ENCODE measurements at regions not wholly inside any gene's neighbourhood (a gene's known extent, or its start where the extent isn't known, plus 50 kb on each side); places are given as distances from the start of the nearest gene placed in this dataset.
"Not testable (repeated sequence)": the region's sequence is repeated elsewhere in the genome, so short reads cannot be mapped to it uniquely, and the experiment has no call there.

GRCh38 chr16:26475596-26475995 is 591.1 kb upstream of the C16orf82 start:
- TF ChIP-seq CTCF (IDR thresholded peaks at IDR 0.05; ENCODE audit: control insufficient read depth, extremely low read depth, insufficient read depth): no peak
- DNase-seq (ENCODE audit: low read depth): no peak
- H3K4me3 ChIP-seq (ENCODE audit: low read depth, low read length): no peak overlapping the region

GRCh38 chr16:26491101-26491670 is 575.5 kb upstream of the C16orf82 start:
- no peak overlapping the region for H3K4me3 ChIP-seq (ENCODE audit: low read depth, low read length)
- no peak for DNase-seq (ENCODE audit: low read depth)
- no peak for TF ChIP-seq CTCF (IDR thresholded peaks at IDR 0.05; ENCODE audit: control insufficient read depth, extremely low read depth, insufficient read depth)

- TF ChIP-seq CTCF (IDR thresholded peaks at IDR 0.05; ENCODE audit: control insufficient read depth, extremely low read depth, insufficient read depth): no peak
- H3K4me3 ChIP-seq (ENCODE audit: low read depth, low read length): no peak overlapping the region
- DNase-seq (ENCODE audit: low read depth): no peak
Observed at GRCh38 chr16:26491962-26492361, 574.8 kb upstream of the C16orf82 start.

GRCh38 chr16:26493751-26494150 is 573.0 kb upstream of the C16orf82 start:
- no peak overlapping the region for H3K4me3 ChIP-seq (ENCODE audit: low read depth, low read length)

GRCh38 chr16:26497896-26498295 is 568.8 kb upstream of the C16orf82 start:
- TF ChIP-seq CTCF (IDR thresholded peaks at IDR 0.05; ENCODE audit: control insufficient read depth, extremely low read depth, insufficient read depth): no peak
- no peak for DNase-seq (ENCODE audit: low read depth)
- H3K4me3 ChIP-seq (ENCODE audit: low read depth, low read length): no peak overlapping the region

More at GRCh38 chr16:26493751-26494150, 573.0 kb upstream of the C16orf82 start:
- DNase-seq (ENCODE audit: low read depth): no peak
- no peak for TF ChIP-seq CTCF (IDR thresholded peaks at IDR 0.05; ENCODE audit: control insufficient read depth, extremely low read depth, insufficient read depth)

- TF ChIP-seq CTCF (IDR thresholded peaks at IDR 0.05; ENCODE audit: control insufficient read depth, extremely low read depth, insufficient read depth): no peak
- DNase-seq (ENCODE audit: low read depth): no peak
- H3K4me3 ChIP-seq (ENCODE audit: low read depth, low read length): no peak overlapping the region
Observed at GRCh38 chr16:26500326-26500725, 566.4 kb upstream of the C16orf82 start.

GRCh38 chr16:26505496-26505895 is 561.2 kb upstream of the C16orf82 start:
- no peak for TF ChIP-seq CTCF (IDR thresholded peaks at IDR 0.05; ENCODE audit: control insufficient read depth, extremely low read depth, insufficient read depth)
- no peak overlapping the region for H3K4me3 ChIP-seq (ENCODE audit: low read depth, low read length)
- DNase-seq (ENCODE audit: low read depth): no peak

- H3K4me3 ChIP-seq (ENCODE audit: low read depth, low read length); DNase-seq (ENCODE audit: low read depth): not testable (repeated sequence)
Observed at GRCh38 chr16:26508946-26509345, 557.8 kb upstream of the C16orf82 start.
